Caco-2 (cell line): ENCODE measurements at regions not wholly inside any gene's neighbourhood (a gene's known extent, or its start where the extent isn't known, plus 50 kb on each side); places are given as distances from the start of the nearest gene placed in this dataset.

ENCODE experiments used
- BruUV-seq: library from RNA; stranded (reverse); fragments of 400-500 nt; replicated peaks from 2 replicates; lab custom pipeline; 2021; lab: Mats Ljungman, UMichigan
- CTCF ChIA-PET: fragments of 300-600 bp; sonication (Branson Sonifier 250); formaldehyde crosslinking; loops from one replicate; lab custom pipeline; 2022; ENCODE audit warnings: antibody characterized with exemption; lab: Charles Lee
- POLR2A ChIA-PET: fragments of 300-600 bp; sonication (Branson Sonifier 250); formaldehyde crosslinking; loops from one replicate; lab custom pipeline; 2022; ENCODE audit warnings: antibody characterized with exemption; lab: Charles Lee
- DNase-seq, 2 experiments: peaks; one replicate each; pipeline versions ENCODE4 v3.0.0 to v3.0.0-alpha.2; 2020 to 2022
- H3K27me3 ChIP-seq: replicated peaks from 2 replicates; pipeline ENCODE4 v1.6.0; 2011; ENCODE audit warnings: low read length; ENCODE audit not compliant: control insufficient read depth, insufficient read depth
- H3K36me3 ChIP-seq: 2 replicates; pipeline ENCODE4 v1.5.1; 2011; ENCODE audit warnings: low read length; ENCODE audit not compliant: control insufficient read depth, insufficient read depth
- H3K4me1 ChIP-seq: fragments of 250-450 bp; sonication (Bioruptor Pico); 2 replicates; pipeline ENCODE4 v1.5.1; 2020; ENCODE audit warnings: mild to moderate bottlenecking
- H3K4me3 ChIP-seq: 2 replicates; pipeline ENCODE4 v1.5.1; 2011; ENCODE audit warnings: low read depth, mild to moderate bottlenecking, control low read depth, low read length
- H3K9me3 ChIP-seq: fragments of 250-450 bp; sonication (Bioruptor Pico); 2 replicates; pipeline ENCODE4 v1.5.1; 2020; ENCODE audit warnings: mild to moderate bottlenecking, moderate library complexity
- H3K27ac Mint-ChIP-seq: one replicate; pipeline ENCODE4 v1.8.0; 2022; ENCODE audit warnings: mixed read lengths; ENCODE audit not compliant: unreplicated experiment
- H3K27me3 Mint-ChIP-seq: one replicate; pipeline ENCODE4 v1.8.0; 2022; ENCODE audit warnings: mixed read lengths; ENCODE audit not compliant: insufficient read depth, unreplicated experiment
- H3K36me3 Mint-ChIP-seq: one replicate; pipeline ENCODE4 v1.8.0; 2022; ENCODE audit warnings: mild to moderate bottlenecking, mixed read lengths; ENCODE audit not compliant: insufficient read depth, unreplicated experiment
- H3K4me1 Mint-ChIP-seq: one replicate; pipeline ENCODE4 v1.8.0; 2022; ENCODE audit warnings: low read depth, mixed read lengths; ENCODE audit not compliant: unreplicated experiment
- H3K4me3 Mint-ChIP-seq: one replicate; pipeline ENCODE4 v1.8.0; 2022; ENCODE audit warnings: mild to moderate bottlenecking, moderate library complexity, mixed read lengths; ENCODE audit not compliant: unreplicated experiment
- H3K9me3 Mint-ChIP-seq: one replicate; pipeline ENCODE4 v1.8.0; 2022; ENCODE audit warnings: mixed read lengths; ENCODE audit not compliant: unreplicated experiment
- CTCF ChIP-seq, 2 experiments: fragments of 200-600 bp in 1 of 2; IDR thresholded peaks; 1 replicate in 1 of 2; 2 replicates in 1 of 2; pipeline versions ENCODE4 v1.5.1 to v1.8.0; 2011 to 2022; ENCODE audit warnings: antibody characterized with exemption in 1 of 2, control low read depth in 1 of 2, inconsistent platforms in 1 of 2, low read depth in 1 of 2, low read length in 1 of 2, mild to moderate bottlenecking in 1 of 2, moderate library complexity in 1 of 2; ENCODE audit not compliant: insufficient read depth in 1 of 2, severe bottlenecking in 1 of 2, unreplicated experiment in 1 of 2
- intact Hi-C: fragments of 100-400 bp; cut with micrococcal nuclease; formaldehyde crosslinking; loops from one replicate; pipeline ENCODE4 v1.10.0; 2022; ENCODE audit not compliant: unreplicated experiment

- POLR2A ChIA-PET = no interaction called here
- Histone ChIP-seq H3K4me3 (no peak overlapping the region), H3K9me3 (no peaks in the 10 kb centered on the region), H3K36me3 (no peaks in the 10 kb centered on the region), H3K27me3 (no peaks in the 10 kb centered on the region; the same call in 1 of the 2 replicates), H3K4me1 (peaks cover 1% of the 10 kb centered on the region; the same call in 1 of the 2 replicates)
- intact Hi-C loops = no loop called here
- Mint-ChIP-seq H3K9me3 (peaks cover 6% of the 10 kb centered on the region), H3K27me3 (peaks cover 16% of the 10 kb centered on the region), H3K27ac (no peak overlapping the region), H3K4me3 (no peak overlapping the region), H3K36me3 (no peaks in the 10 kb centered on the region), H3K4me1 (no peaks in the 10 kb centered on the region)
- no TSS peak for BruUV-seq
- no peak for DNase-seq
- no peak for TF ChIP-seq CTCF (IDR thresholded peaks at IDR 0.05; ENCODE audit: insufficient read depth in 1 of 2, low read depth in 1 of 2, low read length in 1 of 2, severe bottlenecking in 1 of 2, unreplicated experiment in 1 of 2)
- CTCF ChIA-PET = no interaction called here
Measured at GRCh38 chr7:142334806-142335205, 76.9 kb upstream of the PRSS58 start.

DNA sequence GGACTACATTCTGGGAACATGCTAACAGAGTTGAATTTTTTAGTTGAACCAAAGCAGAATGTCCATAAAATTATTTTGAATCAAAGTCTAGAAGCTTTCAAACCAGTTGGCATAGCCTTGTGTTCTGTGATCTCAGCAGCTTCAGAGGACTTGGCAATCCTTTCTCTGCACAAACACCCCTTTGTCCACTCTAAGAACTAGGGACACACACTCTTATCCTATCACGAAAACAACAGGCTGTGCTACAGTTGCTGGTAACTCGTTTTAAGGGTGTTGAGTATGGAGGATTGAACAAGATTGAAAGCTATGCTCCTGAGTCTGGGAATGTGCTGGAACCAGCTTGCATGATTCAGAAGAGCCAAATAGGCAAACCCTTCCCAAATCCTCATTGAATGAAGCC, 76.4 kb upstream of the PRSS58 start:
- H3K27me3 Mint-ChIP-seq = peaks cover 16% of the 10 kb centered on the region
- H3K4me3 Mint-ChIP-seq = no peak overlapping the region
- no peak for DNase-seq
- H3K4me3 ChIP-seq = no peak overlapping the region
- ChIA-PET POLR2A (no interaction called here), CTCF (no interaction called here)
- no peak overlapping the region for H3K27ac Mint-ChIP-seq
- H3K36me3 ChIP-seq = no peaks in the 10 kb centered on the region
- H3K4me1 ChIP-seq = peaks cover 7% of the 10 kb centered on the region; the same call in 1 of the 2 replicates
- intact Hi-C loops = no loop called here
- no peaks in the 10 kb centered on the region for H3K9me3 ChIP-seq
- H3K27me3 ChIP-seq = no peaks in the 10 kb centered on the region; the same call in 1 of the 2 replicates
- no TSS peak for BruUV-seq
- TF ChIP-seq CTCF (IDR thresholded peaks at IDR 0.05; ENCODE audit: insufficient read depth in 1 of 2, low read depth in 1 of 2, low read length in 1 of 2, severe bottlenecking in 1 of 2, unreplicated experiment in 1 of 2) = no peak
- H3K4me1 Mint-ChIP-seq = peaks cover 4% of the 10 kb centered on the region
- peaks cover 6% of the 10 kb centered on the region for H3K9me3 Mint-ChIP-seq
- no peaks in the 10 kb centered on the region for H3K36me3 Mint-ChIP-seq

- ChIA-PET CTCF (interaction anchor here (0.6 to 0.9 kb wide), 2 partner anchors 9 to 251 kb away, joined by 3 read pairs; no protein-coding TSS in a partner anchor), POLR2A (no interaction called here)
- DNase-seq = no peak
- no TSS peak for BruUV-seq
- Histone ChIP-seq H3K27me3 (no peaks in the 10 kb centered on the region), H3K4me1 (peaks cover 14% of the 10 kb centered on the region), H3K4me3 (no peak overlapping the region), H3K36me3 (no peaks in the 10 kb centered on the region), H3K9me3 (no peaks in the 10 kb centered on the region)
- Mint-ChIP-seq H3K36me3 (no peaks in the 10 kb centered on the region), H3K4me3 (no peak overlapping the region), H3K27ac (no peak overlapping the region), H3K4me1 (peaks cover 10% of the 10 kb centered on the region), H3K27me3 (peaks cover 13% of the 10 kb centered on the region), H3K9me3 (peaks cover 6% of the 10 kb centered on the region)
- no peak for TF ChIP-seq CTCF (IDR thresholded peaks at IDR 0.05; ENCODE audit: insufficient read depth in 1 of 2, low read depth in 1 of 2, low read length in 1 of 2, severe bottlenecking in 1 of 2, unreplicated experiment in 1 of 2)
- intact Hi-C loops = no loop called here
Measured at GRCh38 chr7:142332421-142332820, 74.6 kb upstream of the PRSS58 start.
